ENCODE measurements at regions not wholly inside any gene's neighbourhood (a gene's known extent, or its start where the extent isn't known, plus 50 kb on each side); places are given as distances from the start of the nearest gene placed in this dataset.
"Not testable (repeated sequence)": the region's sequence is repeated elsewhere in the genome, so short reads cannot be mapped to it uniquely, and the experiment has no call there.

- no peak for DNase-seq (ENCODE audit: low read depth in 1 of 2, low spot score in 1 of 2)
- Histone ChIP-seq H3K27ac (replicated peaks) (no peak overlapping the region), H3K27me3 (ENCODE audit: insufficient read depth, poor library complexity, severe bottlenecking) (no peaks in the 10 kb centered on the region), H3K4me3 (replicated peaks; ENCODE audit: insufficient read depth, low read length) (no peak overlapping the region)
- TF ChIP-seq CTCF (IDR thresholded peaks at IDR 0.05; ENCODE audit: insufficient read depth, low read length), result no peak
- no peak for TF ChIP-seq SPI1 (IDR thresholded peaks at IDR 0.05; ENCODE audit: borderline replicate concordance, low read depth)
- TF ChIP-seq REST (IDR thresholded peaks at IDR 0.05; ENCODE audit: insufficient replicate concordance, low read depth), result no peak
- TF ChIP-seq POLR2AphosphoS5 (IDR thresholded peaks at IDR 0.05; ENCODE audit: low read depth), result no peak
- TF ChIP-seq GABPA (IDR thresholded peaks at IDR 0.05; ENCODE audit: low read depth), result no peak
These were observed 316.5 kb downstream of the ICE1 start for GRCh38 chr5:5738797-5739489.

- H3K4me3 ChIP-seq (replicated peaks; ENCODE audit: insufficient read depth, low read length), result no peak overlapping the region
- no peak for TF ChIP-seq REST (IDR thresholded peaks at IDR 0.05; ENCODE audit: insufficient replicate concordance, low read depth)
- peak; percentile 83 for TF ChIP-seq SPI1 (IDR thresholded peaks at IDR 0.05; ENCODE audit: borderline replicate concordance, low read depth)
- H3K27me3 ChIP-seq (ENCODE audit: insufficient read depth, poor library complexity, severe bottlenecking), result no peaks in the 10 kb centered on the region
- no peak overlapping the region for H3K27ac ChIP-seq (replicated peaks)
- DNase-seq (ENCODE audit: low read depth in 1 of 2, low spot score in 1 of 2), result no peak
These were observed 313.5 kb downstream of the ICE1 start for GRCh38 chr5:5736007-5736406.

- not testable (repeated sequence) for H3K4me3 ChIP-seq (replicated peaks; ENCODE audit: insufficient read depth, low read length); H3K27ac ChIP-seq (replicated peaks); H3K27me3 ChIP-seq (ENCODE audit: insufficient read depth, poor library complexity, severe bottlenecking); DNase-seq (ENCODE audit: low read depth in 1 of 2, low spot score in 1 of 2)
These were observed 310.6 kb downstream of the ICE1 start for GRCh38 chr5:5733058-5733457.

GRCh38 chr5:5726401-5726800 lies 303.9 kb downstream of the ICE1 start:
- no peak for TF ChIP-seq POLR2AphosphoS5 (IDR thresholded peaks at IDR 0.05; ENCODE audit: low read depth)
- no peak for TF ChIP-seq SPI1 (IDR thresholded peaks at IDR 0.05; ENCODE audit: borderline replicate concordance, low read depth)
- TF ChIP-seq REST (IDR thresholded peaks at IDR 0.05; ENCODE audit: insufficient replicate concordance, low read depth), result no peak
- no peak for TF ChIP-seq GABPA (IDR thresholded peaks at IDR 0.05; ENCODE audit: low read depth)
- no peak for TF ChIP-seq CTCF (IDR thresholded peaks at IDR 0.05; ENCODE audit: insufficient read depth, low read length)
- Histone ChIP-seq H3K27me3 (ENCODE audit: insufficient read depth, poor library complexity, severe bottlenecking) (peaks cover 3% of the 10 kb centered on the region), H3K27ac (replicated peaks) (no peak overlapping the region), H3K4me3 (replicated peaks; ENCODE audit: insufficient read depth, low read length) (no peak overlapping the region)
- no peak for DNase-seq (ENCODE audit: low read depth in 1 of 2, low spot score in 1 of 2)

All from HL-60 (cell line).